ENCODE measurements at regions not wholly inside any gene's neighbourhood (a gene's known extent, or its start where the extent isn't known, plus 50 kb on each side); places are given as distances from the start of the nearest gene placed in this dataset.
"Not testable (repeated sequence)": the region's sequence is repeated elsewhere in the genome, so short reads cannot be mapped to it uniquely, and the experiment has no call there.

DNA sequence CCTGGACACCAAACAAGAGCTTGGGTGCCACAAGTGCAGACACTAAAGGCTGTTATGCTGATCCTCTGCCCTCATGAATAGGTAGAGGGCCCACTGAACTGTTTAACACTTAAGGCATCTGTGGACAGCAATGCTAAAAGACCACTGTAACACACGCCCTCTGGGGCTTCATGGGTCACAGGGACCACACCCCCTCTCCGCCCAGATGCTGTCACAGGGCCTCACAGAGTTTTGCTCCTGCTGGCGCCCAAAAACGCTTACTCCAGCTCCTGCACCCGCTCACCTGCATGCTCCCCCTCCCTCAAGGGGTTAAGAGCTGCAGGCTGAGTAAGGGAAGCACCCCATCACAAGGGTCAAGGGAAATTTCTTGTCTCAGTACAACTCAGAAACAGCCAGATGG, 141.8 kb upstream of the NUDT4 start:
- H3K9me2 ChIP-seq (ENCODE audit: insufficient read depth) = no peaks in the 10 kb centered on the region
- no peak overlapping the region for H3K4me2 ChIP-seq
- H2AFZ ChIP-seq = no peak overlapping the region
- POLR2A ChIA-PET (ENCODE audit: unreplicated experiment) = no interaction called here
- TF ChIP-seq, protein P1, sequence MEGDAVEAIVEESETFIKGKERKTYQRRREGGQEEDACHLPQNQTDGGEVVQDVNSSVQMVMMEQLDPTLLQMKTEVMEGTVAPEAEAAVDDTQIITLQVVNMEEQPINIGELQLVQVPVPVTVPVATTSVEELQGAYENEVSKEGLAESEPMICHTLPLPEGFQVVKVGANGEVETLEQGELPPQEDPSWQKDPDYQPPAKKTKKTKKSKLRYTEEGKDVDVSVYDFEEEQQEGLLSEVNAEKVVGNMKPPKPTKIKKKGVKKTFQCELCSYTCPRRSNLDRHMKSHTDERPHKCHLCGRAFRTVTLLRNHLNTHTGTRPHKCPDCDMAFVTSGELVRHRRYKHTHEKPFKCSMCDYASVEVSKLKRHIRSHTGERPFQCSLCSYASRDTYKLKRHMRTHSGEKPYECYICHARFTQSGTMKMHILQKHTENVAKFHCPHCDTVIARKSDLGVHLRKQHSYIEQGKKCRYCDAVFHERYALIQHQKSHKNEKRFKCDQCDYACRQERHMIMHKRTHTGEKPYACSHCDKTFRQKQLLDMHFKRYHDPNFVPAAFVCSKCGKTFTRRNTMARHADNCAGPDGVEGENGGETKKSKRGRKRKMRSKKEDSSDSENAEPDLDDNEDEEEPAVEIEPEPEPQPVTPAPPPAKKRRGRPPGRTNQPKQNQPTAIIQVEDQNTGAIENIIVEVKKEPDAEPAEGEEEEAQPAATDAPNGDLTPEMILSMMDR (conservative IDR thresholded peaks at IDR 0.05) = no peak
- no peak for TF ChIP-seq EZH2 (IDR thresholded peaks at IDR 0.05; ENCODE audit: low read depth)
- no peak for DNase-seq
- no peaks in the 10 kb centered on the region for H3K79me2 ChIP-seq (ENCODE audit: low read depth)
- H3K27ac ChIP-seq = no peak overlapping the region
- H3K36me3 ChIP-seq (ENCODE audit: low read depth) = no peaks in the 10 kb centered on the region
- peaks cover 8% of the 10 kb centered on the region for H3K9me3 ChIP-seq (ENCODE audit: insufficient read depth, low read depth)
- no peaks in the 10 kb centered on the region for H3K27me3 ChIP-seq (ENCODE audit: insufficient read depth, low read depth)
- H3F3A ChIP-seq (ENCODE audit: insufficient read depth, low read depth) = no peaks in the 10 kb centered on the region; the same call in 1 of the 2 replicates
- intact Hi-C loops (cut with micrococcal nuclease; ENCODE audit: unreplicated experiment) = no loop called here
- no peaks in the 10 kb centered on the region for H4K20me1 ChIP-seq (ENCODE audit: insufficient read depth)
- no TSS peak for BruUV-seq (replicated peaks)
- peaks cover 12% of the 10 kb centered on the region; the same call in 1 of the 2 replicates for H3K4me1 ChIP-seq (replicated peaks; ENCODE audit: insufficient read depth)
- CTCF ChIA-PET = no interaction called here
- no peak overlapping the region for H3K4me3 ChIP-seq

DNA sequence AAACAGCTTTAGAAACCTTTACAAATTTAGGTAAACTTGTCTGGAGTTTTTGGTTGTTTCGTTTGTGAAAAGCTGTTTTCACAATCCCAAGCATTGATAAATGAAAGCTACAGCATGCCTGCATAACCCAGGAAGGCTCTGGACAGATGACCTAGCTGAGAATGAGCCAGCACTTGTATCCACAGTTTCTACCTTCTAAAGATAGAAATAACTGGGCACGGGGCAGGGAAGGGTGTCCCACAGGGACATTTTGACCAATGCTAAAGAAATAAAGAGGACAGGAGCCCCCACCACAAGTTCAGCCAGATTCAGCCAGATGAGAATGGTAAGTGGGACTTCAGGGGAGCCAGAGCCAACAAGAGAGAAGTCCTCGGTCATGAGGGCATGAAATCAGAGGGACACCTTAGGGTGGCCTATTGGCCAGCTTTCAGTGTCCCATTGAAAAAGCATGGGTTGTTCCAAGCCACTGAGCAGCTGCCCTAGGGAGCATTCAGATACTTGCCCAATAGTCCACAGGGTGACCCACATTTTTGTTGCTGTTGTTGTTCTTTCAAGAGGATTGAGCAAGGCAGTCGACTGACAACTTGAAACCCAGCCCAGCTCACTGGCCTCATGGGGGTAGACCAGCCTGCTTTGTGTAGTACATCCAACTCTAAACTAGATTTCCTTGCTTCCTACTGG, 140.3 kb upstream of the NUDT4 start:
- no peaks in the 10 kb centered on the region for H3K27me3 ChIP-seq (ENCODE audit: insufficient read depth, low read depth)
- no peaks in the 10 kb centered on the region; the same call in 1 of the 2 replicates for H3F3A ChIP-seq (ENCODE audit: insufficient read depth, low read depth)
- no peak overlapping the region for H3K27ac ChIP-seq
- no TSS peak for BruUV-seq (replicated peaks)
- no peaks in the 10 kb centered on the region for H3K9me2 ChIP-seq (ENCODE audit: insufficient read depth)
- POLR2A ChIA-PET (ENCODE audit: unreplicated experiment) = no interaction called here
- no peak overlapping the region for H2AFZ ChIP-seq
- H3K36me3 ChIP-seq (ENCODE audit: low read depth) = no peaks in the 10 kb centered on the region
- H3K9me3 ChIP-seq (ENCODE audit: insufficient read depth, low read depth) = peaks cover 8% of the 10 kb centered on the region
- intact Hi-C loops (cut with micrococcal nuclease; ENCODE audit: unreplicated experiment) = no loop called here
- no peak overlapping the region for H3K4me2 ChIP-seq
- no peaks in the 10 kb centered on the region for H4K20me1 ChIP-seq (ENCODE audit: insufficient read depth)
- no peak overlapping the region for H3K4me3 ChIP-seq
- H3K4me1 ChIP-seq (replicated peaks; ENCODE audit: insufficient read depth) = peaks cover 12% of the 10 kb centered on the region; the same call in 1 of the 2 replicates
- CTCF ChIA-PET = no interaction called here
- TF ChIP-seq, protein P1 (conservative IDR thresholded peaks at IDR 0.05) = no peak
- no peak for TF ChIP-seq EZH2 (IDR thresholded peaks at IDR 0.05; ENCODE audit: low read depth)
- no peak for DNase-seq
- H3K79me2 ChIP-seq (ENCODE audit: low read depth) = no peaks in the 10 kb centered on the region

DNA sequence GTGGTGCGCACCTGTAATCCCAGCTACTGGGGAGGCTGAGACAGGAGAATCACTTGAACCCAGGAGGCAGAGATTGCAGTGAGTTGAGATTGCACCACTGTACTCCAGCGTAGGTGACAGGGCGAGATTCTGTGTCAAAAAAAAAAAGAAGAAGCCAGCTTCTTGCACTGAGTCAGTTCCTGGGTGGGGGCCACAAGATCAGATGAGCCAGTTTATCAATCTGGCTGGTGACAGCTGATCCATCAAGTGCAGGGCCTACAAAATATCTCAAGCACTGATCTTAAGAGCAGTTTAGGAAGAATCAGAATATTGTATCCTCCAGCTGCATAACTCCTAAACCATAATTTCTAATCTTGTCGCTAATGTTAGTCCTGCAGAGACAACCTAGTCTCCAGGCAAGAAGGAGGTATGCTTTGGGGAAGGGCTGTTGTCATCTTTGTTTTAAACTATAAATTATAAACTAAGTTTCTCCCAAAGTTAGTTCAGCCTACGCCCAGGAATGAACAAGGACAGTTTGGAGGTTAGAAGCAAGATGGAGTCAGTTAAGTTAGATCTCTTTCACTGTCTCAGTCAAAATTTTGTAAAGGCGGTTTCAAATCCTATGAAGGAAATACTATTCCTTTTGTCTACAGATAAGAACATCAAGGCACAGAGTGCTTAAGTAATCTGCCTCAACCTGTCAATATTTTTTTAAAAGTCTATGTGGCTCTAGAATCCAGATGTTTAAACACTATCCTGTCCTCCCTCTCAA, 139.0 kb upstream of the NUDT4 start:
- H3K4me1 ChIP-seq (replicated peaks; ENCODE audit: insufficient read depth) = peaks cover 21% of the 10 kb centered on the region
- POLR2A ChIA-PET (ENCODE audit: unreplicated experiment); DNase-seq; H3F3A ChIP-seq (ENCODE audit: insufficient read depth, low read depth); H3K36me3 ChIP-seq (ENCODE audit: low read depth); H3K9me3 ChIP-seq (ENCODE audit: insufficient read depth, low read depth); H4K20me1 ChIP-seq (ENCODE audit: insufficient read depth); H3K79me2 ChIP-seq (ENCODE audit: low read depth); H3K4me3 ChIP-seq; CTCF ChIA-PET; BruUV-seq (replicated peaks); H3K9me2 ChIP-seq (ENCODE audit: insufficient read depth); H3K27ac ChIP-seq; H3K4me2 ChIP-seq; H2AFZ ChIP-seq; H3K27me3 ChIP-seq (ENCODE audit: insufficient read depth, low read depth); intact Hi-C loops (cut with micrococcal nuclease; ENCODE audit: unreplicated experiment): not testable (repeated sequence)

DNA sequence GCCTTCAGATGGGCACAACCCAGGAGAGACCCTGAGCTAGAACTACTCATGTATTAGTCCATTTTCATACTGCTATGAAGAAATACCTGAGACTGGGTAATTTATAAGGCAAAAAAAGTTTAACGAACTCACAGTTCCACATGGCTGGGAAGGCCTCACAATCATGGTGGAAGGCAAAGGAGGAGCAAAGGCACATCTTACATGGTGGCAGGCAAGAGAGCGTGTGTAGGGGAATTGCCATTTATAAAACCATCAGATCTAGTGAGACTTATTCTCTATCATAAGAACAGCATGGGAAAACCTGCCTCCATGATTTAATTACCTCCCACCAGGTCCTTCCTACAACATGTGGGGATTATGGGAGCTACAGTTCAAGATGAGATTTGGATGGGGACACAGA, 137.9 kb upstream of the NUDT4 start:
- H3K4me2 ChIP-seq; H3F3A ChIP-seq (ENCODE audit: insufficient read depth, low read depth); BruUV-seq (replicated peaks); H3K27ac ChIP-seq; H3K9me2 ChIP-seq (ENCODE audit: insufficient read depth); DNase-seq; H3K36me3 ChIP-seq (ENCODE audit: low read depth); H3K4me3 ChIP-seq; H4K20me1 ChIP-seq (ENCODE audit: insufficient read depth); H3K79me2 ChIP-seq (ENCODE audit: low read depth); CTCF ChIA-PET; POLR2A ChIA-PET (ENCODE audit: unreplicated experiment); H3K27me3 ChIP-seq (ENCODE audit: insufficient read depth, low read depth); H2AFZ ChIP-seq: not testable (repeated sequence)
- H3K4me1 ChIP-seq (replicated peaks; ENCODE audit: insufficient read depth) = peaks cover 22% of the 10 kb centered on the region
- intact Hi-C loops (cut with micrococcal nuclease; ENCODE audit: unreplicated experiment) = loop anchor here (5.0 kb wide), 2 partner anchors 138 to 152 kb away; partner anchors contain the start of gene NUDT4
- peaks cover 11% of the 10 kb centered on the region for H3K9me3 ChIP-seq (ENCODE audit: insufficient read depth, low read depth)
